HepG2 (cell line): ENCODE measurements at regions not wholly inside any gene's neighbourhood (a gene's known extent, or its start where the extent isn't known, plus 50 kb on each side); places are given as distances from the start of the nearest gene placed in this dataset.

Source experiments
- ATAC-seq: fragments of 200-7000 bp; cut with Tn5 transposase; 3 replicates; pipeline ENCODE4 v1.9.1; 2020; ENCODE audit warnings: mild to moderate bottlenecking, moderate library complexity
- BruUV-seq: library from RNA; stranded (reverse); fragments of 400-500 nt; replicated peaks from 2 replicates; lab custom pipeline; 2021; lab: Mats Ljungman, UMichigan
- CTCF ChIA-PET: fragments of 300-600 bp; formaldehyde crosslinking; extraction: SDS; loops from one replicate; lab custom pipeline; 2021; ENCODE audit warnings: low total read pairs, inconsistent platforms, low intra/inter-chr PET ratio; lab: Yijun Ruan, JAX
- POLR2A ChIA-PET: fragments of 350-600 bp; sonication (Branson Sonifier 250); formaldehyde crosslinking; loops from one replicate; lab custom pipeline; 2020; ENCODE audit warnings: antibody characterized with exemption, inconsistent platforms; lab: Yijun Ruan, JAX
- DNase-seq: peaks from one replicate; pipeline ENCODE4 v3.0.0-alpha.2; 2015; ENCODE audit warnings: low spot score
- FAIRE-seq: peaks from 3 replicates; lab custom pipeline; 2011; peaks lifted over from hg19 to GRCh38; lab: Jason Lieb, UNC
- H2AFZ ChIP-seq: one replicate; pipeline ENCODE4 v1.6.1; 2011; ENCODE audit warnings: low read length, inconsistent platforms
- H3K27ac ChIP-seq: fragments of 300-600 bp; 3 replicates; pipeline ENCODE4 v1.8.0; 2011; ENCODE audit warnings: mixed run types, mild to moderate bottlenecking, mixed read lengths, low read length, inconsistent platforms; ENCODE audit not compliant: insufficient read depth; ENCODE audit errors: extremely low read length
- H3K27me3 ChIP-seq, 2 experiments: fragments of 200-600 bp in 1 of 2; 2 replicates in 1 of 2; 3 replicates in 1 of 2; pipeline versions ENCODE4 v1.6.0 to v1.8.0; 2011; ENCODE audit warnings: low read length in 2 of 2, mild to moderate bottlenecking in 2 of 2, moderate library complexity in 2 of 2, inconsistent platforms in 1 of 2; ENCODE audit not compliant: insufficient read depth in 2 of 2, control insufficient read depth in 1 of 2
- H3K36me3 ChIP-seq, 2 experiments: fragments of 200-600 bp in 1 of 2; replicated peaks in 1 of 2; 2 replicates in 1 of 2; 3 replicates in 1 of 2; pipeline versions ENCODE4 v1.5.1 to v1.8.0; 2011; ENCODE audit warnings: low read length in 2 of 2, inconsistent platforms in 1 of 2; ENCODE audit not compliant: insufficient read depth in 2 of 2, control insufficient read depth in 1 of 2
- H3K4me1 ChIP-seq: 2 replicates; pipeline ENCODE4 v1.5.1; 2012; ENCODE audit warnings: low read length, inconsistent platforms; ENCODE audit not compliant: insufficient read depth
- H3K4me2 ChIP-seq: 2 replicates; pipeline ENCODE4 v1.6.0; 2011; ENCODE audit warnings: low read depth, low read length, inconsistent platforms
- H3K4me3 ChIP-seq, 3 experiments: fragments of 200-600 bp in 1 of 3; sonication (generic), shearing (Covaris generic) in 1 of 3; replicated peaks in 1 of 3; 2 replicates each; pipeline ENCODE4 v1.5.1; 2011 to 2016; ENCODE audit warnings: low read length in 3 of 3, inconsistent platforms in 2 of 3, low read depth in 2 of 3, mild to moderate bottlenecking in 2 of 3, control low read depth in 1 of 3, mixed read lengths in 1 of 3; ENCODE audit not compliant: insufficient read depth in 1 of 3
- H3K79me2 ChIP-seq: one replicate; pipeline ENCODE4 v1.6.1; 2011; ENCODE audit warnings: low read length, inconsistent platforms; ENCODE audit not compliant: insufficient read depth
- H3K9ac ChIP-seq: 2 replicates; pipeline ENCODE4 v1.6.0; 2011; ENCODE audit warnings: mild to moderate bottlenecking, low read depth, low read length, inconsistent platforms; ENCODE audit not compliant: insufficient read depth
- H3K9me3 ChIP-seq: 2 replicates; pipeline ENCODE4 v1.5.1; 2012; ENCODE audit warnings: mild to moderate bottlenecking, low read length
- H4K20me1 ChIP-seq: 2 replicates; pipeline ENCODE4 v1.6.0; 2011; ENCODE audit warnings: inconsistent platforms, mild to moderate bottlenecking, low read length, moderate library complexity; ENCODE audit not compliant: insufficient read depth
- FOSL2 ChIP-seq: sonication (generic); formaldehyde crosslinking; IDR thresholded peaks from 2 replicates; pipeline ENCODE4 v1.4.0; 2020; ENCODE audit warnings: missing genetic modification reagents
- HNRNPH1 ChIP-seq: fragments of 200-400 bp; formaldehyde crosslinking; optimal IDR thresholded peaks from 2 replicates; pipeline ENCODE3; 2017; ENCODE audit warnings: mild to moderate bottlenecking, low read depth, low read length
- HOXA7 ChIP-seq: sonication (generic); formaldehyde crosslinking; IDR thresholded peaks from 2 replicates; pipeline ENCODE4 v1.8.1; 2022; ENCODE audit warnings: mild to moderate bottlenecking, missing genetic modification reagents, moderate library complexity
- KDM2A ChIP-seq: sonication (generic); formaldehyde crosslinking; IDR thresholded peaks from 2 replicates; pipeline ENCODE4 v1.4.0; 2020; ENCODE audit warnings: low read depth, missing genetic modification reagents, borderline replicate concordance
- KDM6A ChIP-seq: IDR thresholded peaks from 2 replicates; pipeline ENCODE4 v1.6.1; 2016; ENCODE audit warnings: low read depth
- KLF11 ChIP-seq: IDR thresholded peaks from 2 replicates; pipeline ENCODE4 v1.6.1; 2016; ENCODE audit warnings: missing compliant biosample characterization
- RXRA ChIP-seq: sonication (generic); formaldehyde crosslinking; IDR thresholded peaks from 2 replicates; pipeline ENCODE4 v1.5.1; 2020; ENCODE audit warnings: missing genetic modification reagents
- SNRNP70 ChIP-seq: fragments of 200-400 bp; formaldehyde crosslinking; IDR thresholded peaks from 2 replicates; pipeline ENCODE4 v1.6.1; 2017; ENCODE audit warnings: mild to moderate bottlenecking, low read depth, low read length, moderate library complexity
- THAP9 ChIP-seq: sonication (generic); formaldehyde crosslinking; IDR thresholded peaks from 2 replicates; pipeline ENCODE4; 2020; ENCODE audit warnings: missing genetic modification reagents, mild to moderate bottlenecking, borderline replicate concordance
- ZNF124 ChIP-seq: sonication (generic); formaldehyde crosslinking; IDR thresholded peaks from 2 replicates; pipeline ENCODE4 v1.4.0; 2020; ENCODE audit warnings: missing genetic modification reagents
- ZNF264 ChIP-seq: sonication (generic); formaldehyde crosslinking; IDR thresholded peaks from 2 replicates; pipeline ENCODE4 v1.4.0; 2020; ENCODE audit warnings: missing genetic modification reagents
- ZNF44 ChIP-seq: sonication (generic); formaldehyde crosslinking; IDR thresholded peaks from 2 replicates; pipeline ENCODE4 v1.5.1; 2020; ENCODE audit warnings: mild to moderate bottlenecking, missing genetic modification reagents
- ZZZ3 ChIP-seq: sonication (generic); formaldehyde crosslinking; IDR thresholded peaks from 2 replicates; pipeline ENCODE4 v1.4.0; 2020; ENCODE audit warnings: missing genetic modification reagents, mild to moderate bottlenecking, borderline replicate concordance
- WGBS: methylation state at CpG from one replicate; pipeline ENCODE4 v1.1.6; 2017; ENCODE audit warnings: low lambda C conversion rate; 5-methylcytosine and 5-hydroxymethylcytosine counted together
- in situ Hi-C: cut with HindIII; loops from 2 replicates; pipeline ENCODE4 v1.10.0; 2017; ENCODE audit warnings: low pct_unique_long_range_greater_than_20kb; ENCODE audit not compliant: extremely low pct_ligation_motif_present
- intact Hi-C: fragments of 100-400 bp; cut with micrococcal nuclease; formaldehyde crosslinking; loops from one replicate; pipeline ENCODE4 v1.10.0; 2022; ENCODE audit not compliant: unreplicated experiment
- TF ChIP-seq, protein P1 (sequence below): IDR thresholded peaks from 2 replicates; pipeline ENCODE4 v1.6.1; 2016; ENCODE audit warnings: low read depth
- TF ChIP-seq, protein P2 (sequence below): sonication (generic); formaldehyde crosslinking; IDR thresholded peaks from 2 replicates; pipeline ENCODE4 v1.8.0; 2022; ENCODE audit warnings: mild to moderate bottlenecking, missing genetic modification reagents
- TF ChIP-seq, protein P3 (sequence below): IDR thresholded peaks from 2 replicates; pipeline ENCODE4 v1.6.1; 2016; ENCODE audit warnings: mild to moderate bottlenecking

DNA sequence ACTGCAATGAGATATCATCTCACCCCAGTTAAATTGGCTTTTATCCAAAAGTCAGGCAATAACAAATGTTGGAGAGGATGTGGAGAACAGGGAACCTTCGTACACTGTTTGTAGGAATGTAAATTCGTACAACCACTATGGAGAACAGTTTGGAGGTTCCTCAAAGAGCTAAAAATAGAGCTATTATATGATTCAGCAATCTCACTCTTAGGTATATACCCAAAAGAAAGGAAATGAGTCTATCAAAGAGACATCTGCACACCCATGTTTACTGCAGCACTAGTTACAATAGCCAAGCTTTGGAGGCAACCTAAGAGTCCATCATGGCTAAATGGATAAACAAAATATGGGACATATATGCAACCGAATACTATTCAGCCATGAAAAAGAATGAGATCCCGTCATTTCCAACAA, 68.0 kb upstream of the HES1 start (continued):
- TF ChIP-seq HOXA7: no peak
- TF ChIP-seq SNRNP70: no peak
- TF ChIP-seq, protein P1, sequence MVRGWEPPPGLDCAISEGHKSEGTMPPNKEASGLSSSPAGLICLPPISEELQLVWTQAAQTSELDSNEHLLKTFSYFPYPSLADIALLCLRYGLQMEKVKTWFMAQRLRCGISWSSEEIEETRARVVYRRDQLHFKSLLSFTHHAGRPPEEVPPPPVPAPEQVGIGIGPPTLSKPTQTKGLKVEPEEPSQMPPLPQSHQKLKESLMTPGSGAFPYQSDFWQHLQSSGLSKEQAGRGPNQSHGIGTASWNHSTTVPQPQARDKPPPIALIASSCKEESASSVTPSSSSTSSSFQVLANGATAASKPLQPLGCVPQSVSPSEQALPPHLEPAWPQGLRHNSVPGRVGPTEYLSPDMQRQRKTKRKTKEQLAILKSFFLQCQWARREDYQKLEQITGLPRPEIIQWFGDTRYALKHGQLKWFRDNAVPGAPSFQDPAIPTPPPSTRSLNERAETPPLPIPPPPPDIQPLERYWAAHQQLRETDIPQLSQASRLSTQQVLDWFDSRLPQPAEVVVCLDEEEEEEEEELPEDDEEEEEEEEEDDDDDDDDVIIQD (CRISPR knock-in tag): no peak
- TF ChIP-seq RXRA (CRISPR knock-in tag): no peak
- no peak for TF ChIP-seq ZNF124 (CRISPR knock-in tag)
- no peak for TF ChIP-seq FOSL2 (CRISPR knock-in tag)
- TF ChIP-seq, protein P2, sequence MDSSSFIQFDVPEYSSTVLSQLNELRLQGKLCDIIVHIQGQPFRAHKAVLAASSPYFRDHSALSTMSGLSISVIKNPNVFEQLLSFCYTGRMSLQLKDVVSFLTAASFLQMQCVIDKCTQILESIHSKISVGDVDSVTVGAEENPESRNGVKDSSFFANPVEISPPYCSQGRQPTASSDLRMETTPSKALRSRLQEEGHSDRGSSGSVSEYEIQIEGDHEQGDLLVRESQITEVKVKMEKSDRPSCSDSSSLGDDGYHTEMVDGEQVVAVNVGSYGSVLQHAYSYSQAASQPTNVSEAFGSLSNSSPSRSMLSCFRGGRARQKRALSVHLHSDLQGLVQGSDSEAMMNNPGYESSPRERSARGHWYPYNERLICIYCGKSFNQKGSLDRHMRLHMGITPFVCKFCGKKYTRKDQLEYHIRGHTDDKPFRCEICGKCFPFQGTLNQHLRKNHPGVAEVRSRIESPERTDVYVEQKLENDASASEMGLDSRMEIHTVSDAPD: no peak

GRCh38 chr3:194069421-194070219, 66.3 kb upstream of the HES1 start:
- H3K4me2 ChIP-seq: peak overlapping the region; percentile 85; the same call in 1 of the 2 replicates
- peak; percentile 42 for ATAC-seq
- TF ChIP-seq KDM2A (CRISPR knock-in tag) (no peak), ZNF44 (CRISPR knock-in tag) (no peak), HOXA7 (no peak), ZNF264 (CRISPR knock-in tag) (peak; percentile 98), ZZZ3 (no peak), KDM6A (CRISPR knock-in tag) (no peak), HNRNPH1 (no peak), KLF11 (CRISPR knock-in tag) (no peak), THAP9 (no peak)
- TF ChIP-seq, protein P3, sequence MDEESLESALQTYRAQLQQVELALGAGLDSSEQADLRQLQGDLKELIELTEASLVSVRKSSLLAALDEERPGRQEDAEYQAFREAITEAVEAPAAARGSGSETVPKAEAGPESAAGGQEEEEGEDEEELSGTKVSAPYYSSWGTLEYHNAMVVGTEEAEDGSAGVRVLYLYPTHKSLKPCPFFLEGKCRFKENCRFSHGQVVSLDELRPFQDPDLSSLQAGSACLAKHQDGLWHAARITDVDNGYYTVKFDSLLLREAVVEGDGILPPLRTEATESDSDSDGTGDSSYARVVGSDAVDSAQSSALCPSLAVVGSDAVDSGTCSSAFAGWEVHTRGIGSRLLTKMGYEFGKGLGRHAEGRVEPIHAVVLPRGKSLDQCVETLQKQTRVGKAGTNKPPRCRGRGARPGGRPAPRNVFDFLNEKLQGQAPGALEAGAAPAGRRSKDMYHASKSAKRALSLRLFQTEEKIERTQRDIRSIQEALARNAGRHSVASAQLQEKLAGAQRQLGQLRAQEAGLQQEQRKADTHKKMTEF (CRISPR knock-in tag): peak; percentile 11; the same call in 1 of the 2 replicates

More at GRCh38 chr3:194069421-194070219, 66.3 kb upstream of the HES1 start:
- Histone ChIP-seq H3K36me3 (no peaks in the 10 kb centered on the region), H2AFZ (no peak overlapping the region), H4K20me1 (no peaks in the 10 kb centered on the region), H3K9ac (0 out of 2 replicates have a peak overlapping the region, but pooled peaks have one; percentile 65), H3K27me3 (no peaks in the 10 kb centered on the region; a peak in 1 of 5 replicates), H3K4me3 (peak overlapping the region in 1 of 3 experiments; percentile 68; a peak in 1 of 6 replicates), H3K79me2 (no peaks in the 10 kb centered on the region), H3K27ac (peak overlapping the region; percentile 68), H3K4me1 (peaks cover 41% of the 10 kb centered on the region), H3K9me3 (no peaks in the 10 kb centered on the region)
- DNase-seq (peak; percentile 74), FAIRE-seq (peak; percentile 90)
- in situ Hi-C loops: loop anchor here (10.0 kb wide), 1 partner anchor 65 kb away; the partner anchor contains the start of gene HES1
- ChIA-PET CTCF (no interaction called here), POLR2A (interaction anchor here (1.0 to 5.2 kb wide), 7 partner anchors 11 to 72 kb away, joined by 3 to 128 read pairs (median 12); partner anchors contain the start of gene HES1)
- intact Hi-C loops: loop anchor here (2.0 to 10.0 kb wide), 2 partner anchors 61 to 245 kb away; no protein-coding TSS in a partner anchor
- WGBS: 30% methylated on average over 10 of the region's 12 CpGs
- BruUV-seq: no TSS peak
